GM19351 (cell line): ENCODE measurements at regions not wholly inside any gene's neighbourhood (a gene's known extent, or its start where the extent isn't known, plus 50 kb on each side); places are given as distances from the start of the nearest gene placed in this dataset.
A peak's percentile ranks its signal among the peaks of the same experiment; 100 is the strongest.
"Not testable (repeated sequence)": the region's sequence is repeated elsewhere in the genome, so short reads cannot be mapped to it uniquely, and the experiment has no call there.

ENCODE experiments used
- ATAC-seq: cut with Tn5 transposase; IDR thresholded peaks from one replicate; pipeline ENCODE4 v1.9.1; 2021; ENCODE audit warnings: mild to moderate bottlenecking, moderate library complexity; ENCODE audit not compliant: unreplicated experiment

- not testable (repeated sequence) for ATAC-seq
Measured at GRCh38 chr16:10272250-10272854, 90.1 kb upstream of the GRIN2A start.

GRCh38 chr16:10275214-10275996 lies 93.2 kb upstream of the GRIN2A start:
- peak; percentile 91 for ATAC-seq

- no peak for ATAC-seq
Measured at GRCh38 chr16:10277597-10277996, 95.4 kb upstream of the GRIN2A start.

- no peak for ATAC-seq
Measured at GRCh38 chr16:10280262-10281170, 98.3 kb upstream of the GRIN2A start.

- no peak for ATAC-seq
Measured at GRCh38 chr16:10282367-10282766, 100.1 kb upstream of the GRIN2A start.

- ATAC-seq: not testable (repeated sequence)
Measured at GRCh38 chr16:10283246-10283645, 101.0 kb upstream of the GRIN2A start.

- not testable (repeated sequence) for ATAC-seq
Measured at GRCh38 chr16:10290467-10291105, 95.3 kb upstream of the ATF7IP2 start.

GRCh38 chr16:10292197-10292596 lies 93.7 kb upstream of the ATF7IP2 start:
- ATAC-seq: not testable (repeated sequence)

GRCh38 chr16:10292976-10293375 lies 92.9 kb upstream of the ATF7IP2 start:
- not testable (repeated sequence) for ATAC-seq

- ATAC-seq: not testable (repeated sequence)
Measured at GRCh38 chr16:10294153-10294552, 91.7 kb upstream of the ATF7IP2 start.

GRCh38 chr16:10296956-10297340 lies 88.9 kb upstream of the ATF7IP2 start:
- ATAC-seq: peak; percentile 16

GRCh38 chr16:10297341-10298006 lies 88.4 kb upstream of the ATF7IP2 start:
- peak; percentile 98 for ATAC-seq

- ATAC-seq: no peak
Measured at GRCh38 chr16:10300905-10301304, 85.0 kb upstream of the ATF7IP2 start.

GRCh38 chr16:10301547-10301946 lies 84.3 kb upstream of the ATF7IP2 start:
- not testable (repeated sequence) for ATAC-seq

GRCh38 chr16:10305912-10306311 lies 79.9 kb upstream of the ATF7IP2 start:
- no peak for ATAC-seq

- ATAC-seq: no peak
Measured at GRCh38 chr16:10308305-10309193, 77.3 kb upstream of the ATF7IP2 start.

GRCh38 chr16:10309271-10309932 lies 76.5 kb upstream of the ATF7IP2 start:
- ATAC-seq: no peak

- ATAC-seq: no peak
Measured at GRCh38 chr16:10312008-10312407, 73.9 kb upstream of the ATF7IP2 start.
